ENCODE measurements at regions not wholly inside any gene's neighbourhood (a gene's known extent, or its start where the extent isn't known, plus 50 kb on each side); places are given as distances from the start of the nearest gene placed in this dataset.

DNA sequence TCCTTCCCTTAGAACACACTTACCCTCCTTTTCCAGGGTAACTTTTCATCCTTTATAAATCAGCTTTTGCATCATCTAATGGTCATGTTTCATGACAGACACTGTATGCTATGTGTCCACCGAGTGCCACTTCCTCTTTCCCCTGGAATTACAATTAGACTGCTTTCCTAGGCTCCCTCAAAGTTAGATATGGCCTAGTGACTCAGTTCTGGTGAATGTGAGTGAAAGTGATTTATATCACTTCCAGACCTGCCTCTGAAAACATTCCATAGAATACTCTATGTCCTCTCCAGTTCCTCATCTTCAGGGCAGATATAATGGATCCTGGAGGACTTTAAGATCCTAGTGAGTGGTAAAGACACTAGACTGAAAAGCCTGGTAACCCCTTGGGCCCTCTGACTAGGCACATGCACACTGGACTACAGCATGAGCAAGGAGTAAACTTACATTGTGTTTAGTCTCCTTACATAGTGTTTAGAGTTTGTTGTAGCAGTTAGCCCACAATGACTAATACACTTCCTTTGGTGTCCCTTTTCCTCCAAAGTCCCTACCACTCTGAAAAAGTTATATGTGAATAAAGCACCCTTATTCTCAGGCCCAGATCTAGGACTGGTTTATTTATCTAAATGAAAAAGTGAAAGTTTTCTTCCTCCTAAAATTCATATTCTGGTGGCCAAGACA is 59.3 kb downstream of the GPR88 start:
- TF ChIP-seq, protein P1, sequence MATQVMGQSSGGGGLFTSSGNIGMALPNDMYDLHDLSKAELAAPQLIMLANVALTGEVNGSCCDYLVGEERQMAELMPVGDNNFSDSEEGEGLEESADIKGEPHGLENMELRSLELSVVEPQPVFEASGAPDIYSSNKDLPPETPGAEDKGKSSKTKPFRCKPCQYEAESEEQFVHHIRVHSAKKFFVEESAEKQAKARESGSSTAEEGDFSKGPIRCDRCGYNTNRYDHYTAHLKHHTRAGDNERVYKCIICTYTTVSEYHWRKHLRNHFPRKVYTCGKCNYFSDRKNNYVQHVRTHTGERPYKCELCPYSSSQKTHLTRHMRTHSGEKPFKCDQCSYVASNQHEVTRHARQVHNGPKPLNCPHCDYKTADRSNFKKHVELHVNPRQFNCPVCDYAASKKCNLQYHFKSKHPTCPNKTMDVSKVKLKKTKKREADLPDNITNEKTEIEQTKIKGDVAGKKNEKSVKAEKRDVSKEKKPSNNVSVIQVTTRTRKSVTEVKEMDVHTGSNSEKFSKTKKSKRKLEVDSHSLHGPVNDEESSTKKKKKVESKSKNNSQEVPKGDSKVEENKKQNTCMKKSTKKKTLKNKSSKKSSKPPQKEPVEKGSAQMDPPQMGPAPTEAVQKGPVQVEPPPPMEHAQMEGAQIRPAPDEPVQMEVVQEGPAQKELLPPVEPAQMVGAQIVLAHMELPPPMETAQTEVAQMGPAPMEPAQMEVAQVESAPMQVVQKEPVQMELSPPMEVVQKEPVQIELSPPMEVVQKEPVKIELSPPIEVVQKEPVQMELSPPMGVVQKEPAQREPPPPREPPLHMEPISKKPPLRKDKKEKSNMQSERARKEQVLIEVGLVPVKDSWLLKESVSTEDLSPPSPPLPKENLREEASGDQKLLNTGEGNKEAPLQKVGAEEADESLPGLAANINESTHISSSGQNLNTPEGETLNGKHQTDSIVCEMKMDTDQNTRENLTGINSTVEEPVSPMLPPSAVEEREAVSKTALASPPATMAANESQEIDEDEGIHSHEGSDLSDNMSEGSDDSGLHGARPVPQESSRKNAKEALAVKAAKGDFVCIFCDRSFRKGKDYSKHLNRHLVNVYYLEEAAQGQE (IDR thresholded peaks at IDR 0.05; ENCODE audit: insufficient read depth in 1 of 2, low read depth in 2 of 2, low read length in 1 of 2), result no peak
- TF ChIP-seq, protein P2, sequence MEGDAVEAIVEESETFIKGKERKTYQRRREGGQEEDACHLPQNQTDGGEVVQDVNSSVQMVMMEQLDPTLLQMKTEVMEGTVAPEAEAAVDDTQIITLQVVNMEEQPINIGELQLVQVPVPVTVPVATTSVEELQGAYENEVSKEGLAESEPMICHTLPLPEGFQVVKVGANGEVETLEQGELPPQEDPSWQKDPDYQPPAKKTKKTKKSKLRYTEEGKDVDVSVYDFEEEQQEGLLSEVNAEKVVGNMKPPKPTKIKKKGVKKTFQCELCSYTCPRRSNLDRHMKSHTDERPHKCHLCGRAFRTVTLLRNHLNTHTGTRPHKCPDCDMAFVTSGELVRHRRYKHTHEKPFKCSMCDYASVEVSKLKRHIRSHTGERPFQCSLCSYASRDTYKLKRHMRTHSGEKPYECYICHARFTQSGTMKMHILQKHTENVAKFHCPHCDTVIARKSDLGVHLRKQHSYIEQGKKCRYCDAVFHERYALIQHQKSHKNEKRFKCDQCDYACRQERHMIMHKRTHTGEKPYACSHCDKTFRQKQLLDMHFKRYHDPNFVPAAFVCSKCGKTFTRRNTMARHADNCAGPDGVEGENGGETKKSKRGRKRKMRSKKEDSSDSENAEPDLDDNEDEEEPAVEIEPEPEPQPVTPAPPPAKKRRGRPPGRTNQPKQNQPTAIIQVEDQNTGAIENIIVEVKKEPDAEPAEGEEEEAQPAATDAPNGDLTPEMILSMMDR (IDR thresholded peaks at IDR 0.05), result no peak
- TF ChIP-seq POLR2AphosphoS5 (IDR thresholded peaks at IDR 0.05; ENCODE audit: low read depth, low read length), result no peak

All from Panc1 (cell line).